GM12878 (cell line): ENCODE measurements at regions not wholly inside any gene's neighbourhood (a gene's known extent, or its start where the extent isn't known, plus 50 kb on each side); places are given as distances from the start of the nearest gene placed in this dataset.

Experiments used
- RAD21 ChIP-seq: IDR thresholded peaks from 2 replicates; pipeline ENCODE4 v1.6.1; 2011; ENCODE audit warnings: mild to moderate bottlenecking, low read depth, low read length, moderate library complexity; ENCODE audit not compliant: insufficient read depth
- RB1 ChIP-seq: fragments of 450-650 bp; formaldehyde crosslinking; IDR thresholded peaks from 2 replicates; pipeline ENCODE4 v1.6.1; 2017; ENCODE audit warnings: mild to moderate bottlenecking, borderline replicate concordance
- REST ChIP-seq: IDR thresholded peaks from 2 replicates; pipeline ENCODE4 v1.6.1; 2012; ENCODE audit warnings: mild to moderate bottlenecking, low read depth, low read length
- WRNIP1 ChIP-seq: IDR thresholded peaks from 2 replicates; pipeline ENCODE4 v1.6.1; 2011; ENCODE audit warnings: low read depth, low read length, improper control_type of control experiment, borderline replicate concordance
- ZBTB4 ChIP-seq: fragments of 450-650 bp; formaldehyde crosslinking; IDR thresholded peaks from 2 replicates; pipeline ENCODE4 v1.4.0; 2022; ENCODE audit warnings: mild to moderate bottlenecking, moderate library complexity
- ZNF217 ChIP-seq: fragments of 450-650 bp; IDR thresholded peaks from 2 replicates; pipeline ENCODE4 v1.6.1; 2017; ENCODE audit warnings: antibody characterized with exemption, mild to moderate bottlenecking

DNA sequence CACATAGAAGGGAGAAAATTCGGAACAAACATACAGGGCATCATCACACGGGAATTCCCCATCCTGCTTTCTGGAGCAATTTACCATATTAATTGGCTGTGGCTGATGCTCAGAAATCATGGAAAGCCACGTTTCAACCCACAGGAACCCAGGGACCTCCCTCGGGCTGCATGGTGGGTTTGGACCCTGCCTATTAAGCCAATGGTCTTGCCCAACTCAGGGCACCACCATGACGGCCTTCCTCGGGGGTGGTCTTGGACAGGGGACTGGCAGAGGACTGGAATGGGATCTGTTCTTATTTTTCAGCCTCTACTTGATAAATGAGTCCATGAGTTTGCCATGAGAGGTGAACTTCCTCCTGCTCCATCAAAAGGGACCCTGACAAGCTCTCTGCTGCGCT is 374.0 kb downstream of the SHANK2 start (continued):
- no peak for TF ChIP-seq WRNIP1
- no peak for TF ChIP-seq REST
- TF ChIP-seq ZNF217, result no peak
- no peak for TF ChIP-seq RB1
- TF ChIP-seq RAD21, result no peak
- TF ChIP-seq ZBTB4 (CRISPR knock-in tag), result no peak
